ENCODE measurements at regions not wholly inside any gene's neighbourhood (a gene's known extent, or its start where the extent isn't known, plus 50 kb on each side); places are given as distances from the start of the nearest gene placed in this dataset.
"Not testable (repeated sequence)": the region's sequence is repeated elsewhere in the genome, so short reads cannot be mapped to it uniquely, and the experiment has no call there.

- not testable (repeated sequence) for DNase-seq
Measured at GRCh38 chr6:86872810-86873209, 64.5 kb upstream of the HTR1E start.

- DNase-seq: no peak
Measured at GRCh38 chr6:86871681-86872080, 65.6 kb upstream of the HTR1E start.

GRCh38 chr6:86869500-86869899, 67.8 kb upstream of the HTR1E start:
- DNase-seq: no peak

GRCh38 chr6:86859513-86859912, 77.8 kb upstream of the HTR1E start:
- no peak for DNase-seq

- DNase-seq: no peak
Measured at GRCh38 chr6:86858970-86859369, 78.4 kb upstream of the HTR1E start.

GRCh38 chr6:86857783-86858182, 79.5 kb upstream of the HTR1E start:
- DNase-seq: no peak

- DNase-seq: peak; percentile 22 to 28
Measured at GRCh38 chr6:86856937-86857563, 80.3 kb upstream of the HTR1E start.

GRCh38 chr6:86856379-86856778, 80.9 kb upstream of the HTR1E start:
- DNase-seq: no peak

GRCh38 chr6:86848986-86849385, 88.3 kb upstream of the HTR1E start:
- DNase-seq: no peak

GRCh38 chr6:86832686-86833085, 104.6 kb upstream of the HTR1E start:
- no peak for DNase-seq

GRCh38 chr6:86825436-86825835, 111.9 kb upstream of the HTR1E start:
- DNase-seq: no peak

GRCh38 chr6:86822747-86823146, 114.6 kb upstream of the HTR1E start:
- DNase-seq: no peak

- DNase-seq: no peak
Measured at GRCh38 chr6:86820750-86821149, 116.6 kb upstream of the HTR1E start.

GRCh38 chr6:86793649-86794048, 143.7 kb upstream of the HTR1E start:
- DNase-seq: no peak

- DNase-seq: no peak
Measured at GRCh38 chr6:86791476-86791875, 145.9 kb upstream of the HTR1E start.

- no peak for DNase-seq
Measured at GRCh38 chr6:86789779-86790411, 147.4 kb upstream of the HTR1E start.

- DNase-seq: no peak
Measured at GRCh38 chr6:86782328-86782727, 155.0 kb upstream of the HTR1E start.

GRCh38 chr6:86780923-86781322, 156.4 kb upstream of the HTR1E start:
- DNase-seq: no peak

- DNase-seq: no peak
Measured at GRCh38 chr6:86775893-86776292, 161.4 kb upstream of the HTR1E start.

GRCh38 chr6:86765211-86765610, 172.1 kb upstream of the HTR1E start:
- DNase-seq: no peak

- not testable (repeated sequence) for DNase-seq
Measured at GRCh38 chr6:86759953-86760352, 177.4 kb upstream of the HTR1E start.

- no peak for DNase-seq
Measured at GRCh38 chr6:86756640-86757229, 180.6 kb upstream of the HTR1E start.

- DNase-seq: no peak
Measured at GRCh38 chr6:86744048-86744447, 193.3 kb upstream of the HTR1E start.

- no peak for DNase-seq
Measured at GRCh38 chr6:86738078-86738477, 199.2 kb upstream of the HTR1E start.

- DNase-seq: not testable (repeated sequence)
Measured at GRCh38 chr6:86731631-86732030, 205.7 kb upstream of the HTR1E start.

All from activated CD4-positive, alpha-beta T cell treated with anti-CD3 and anti-CD28 coated beads, Interleukin-2, amount 50 U/mL, for 48 hours (primary cell).